HG02852 (cell line): ENCODE measurements at regions not wholly inside any gene's neighbourhood (a gene's known extent, or its start where the extent isn't known, plus 50 kb on each side); places are given as distances from the start of the nearest gene placed in this dataset.

ENCODE experiments used
- ATAC-seq: cut with Tn5 transposase; IDR thresholded peaks from one replicate; pipeline ENCODE4 v1.9.1; 2021; ENCODE audit warnings: mild to moderate bottlenecking, moderate library complexity; ENCODE audit not compliant: unreplicated experiment

GRCh38 chrX:88397551-88397950 is 349.5 kb upstream of the CPXCR1 start:
- no peak for ATAC-seq

- no peak for ATAC-seq
Measured at GRCh38 chrX:88416002-88416401, 331.0 kb upstream of the CPXCR1 start.

GRCh38 chrX:88416965-88417364 is 330.1 kb upstream of the CPXCR1 start:
- ATAC-seq = no peak

- no peak for ATAC-seq
Measured at GRCh38 chrX:88424071-88424470, 323.0 kb upstream of the CPXCR1 start.

- ATAC-seq = no peak
Measured at GRCh38 chrX:88424541-88424940, 322.5 kb upstream of the CPXCR1 start.

- ATAC-seq = no peak
Measured at GRCh38 chrX:88425739-88426138, 321.3 kb upstream of the CPXCR1 start.

- ATAC-seq = no peak
Measured at GRCh38 chrX:88437563-88437962, 309.5 kb upstream of the CPXCR1 start.

- no peak for ATAC-seq
Measured at GRCh38 chrX:88438209-88438608, 308.8 kb upstream of the CPXCR1 start.

- ATAC-seq = no peak
Measured at GRCh38 chrX:88439935-88440334, 307.1 kb upstream of the CPXCR1 start.
